ENCODE measurements at regions not wholly inside any gene's neighbourhood (a gene's known extent, or its start where the extent isn't known, plus 50 kb on each side); places are given as distances from the start of the nearest gene placed in this dataset.

- TF ChIP-seq POLR2AphosphoS5 (IDR thresholded peaks at IDR 0.05; ENCODE audit: borderline replicate concordance, low read depth, low read length) = no peak
- TF ChIP-seq EZH2 (IDR thresholded peaks at IDR 0.05) = no peak
- TF ChIP-seq FOXP2 (optimal IDR thresholded peaks at IDR 0.05; ENCODE audit: control extremely low read depth, extremely low read length, insufficient read depth) = no peak
Measured at GRCh38 chr2:204468746-204469429, 76.4 kb upstream of the PARD3B start.
